Right renal cortex interstitium (tissue), 3 donors: ENCODE measurements at regions not wholly inside any gene's neighbourhood (a gene's known extent, or its start where the extent isn't known, plus 50 kb on each side); places are given as distances from the start of the nearest gene placed in this dataset.

ENCODE experiments used
- DNase-seq, 3 donors: peaks; one replicate each; pipeline ENCODE4 v3.0.0-alpha.2; 2013; ENCODE audit warnings: low read depth in 3 of 3, low spot score in 2 of 3

- DNase-seq, result no peak
These were observed 756.6 kb upstream of the CELF4 start for GRCh38 chr18:38322206-38322605.

- no peak for DNase-seq
These were observed 755.7 kb upstream of the CELF4 start for GRCh38 chr18:38321262-38321661.

- no peak for DNase-seq
These were observed 752.8 kb upstream of the CELF4 start for GRCh38 chr18:38318416-38318815.

- DNase-seq, result no peak
These were observed 748.2 kb upstream of the CELF4 start for GRCh38 chr18:38313831-38314230.

GRCh38 chr18:38312532-38312931, 746.9 kb upstream of the CELF4 start:
- no peak for DNase-seq

- DNase-seq, result no peak
These were observed 745.3 kb upstream of the CELF4 start for GRCh38 chr18:38310936-38311335.

- DNase-seq, result no peak
These were observed 742.3 kb upstream of the CELF4 start for GRCh38 chr18:38307914-38308313.

- DNase-seq, result no peak
These were observed 740.4 kb upstream of the CELF4 start for GRCh38 chr18:38305961-38306360.

GRCh38 chr18:38301621-38302020, 736.0 kb upstream of the CELF4 start:
- no peak for DNase-seq

- DNase-seq, result no peak
These were observed 732.3 kb upstream of the CELF4 start for GRCh38 chr18:38297910-38298309.

GRCh38 chr18:38290229-38290628, 724.6 kb upstream of the CELF4 start:
- no peak for DNase-seq

- DNase-seq, result no peak
These were observed 719.4 kb upstream of the CELF4 start for GRCh38 chr18:38284972-38285371.

- no peak for DNase-seq
These were observed 697.5 kb upstream of the CELF4 start for GRCh38 chr18:38263066-38263465.

GRCh38 chr18:38262661-38263060, 697.1 kb upstream of the CELF4 start:
- DNase-seq, result no peak

GRCh38 chr18:38257661-38258060, 692.1 kb upstream of the CELF4 start:
- no peak for DNase-seq

GRCh38 chr18:38256366-38256765, 690.8 kb upstream of the CELF4 start:
- DNase-seq, result no peak

- no peak for DNase-seq
These were observed 685.4 kb upstream of the CELF4 start for GRCh38 chr18:38250971-38251370.

GRCh38 chr18:38244480-38244879, 678.9 kb upstream of the CELF4 start:
- no peak for DNase-seq

GRCh38 chr18:38243291-38243690, 677.7 kb upstream of the CELF4 start:
- no peak for DNase-seq

GRCh38 chr18:38241736-38242135, 676.1 kb upstream of the CELF4 start:
- DNase-seq, result no peak

GRCh38 chr18:38241216-38241615, 675.6 kb upstream of the CELF4 start:
- no peak for DNase-seq

GRCh38 chr18:38239606-38240005, 674.0 kb upstream of the CELF4 start:
- DNase-seq, result no peak

GRCh38 chr18:38237796-38238195, 672.2 kb upstream of the CELF4 start:
- no peak for DNase-seq
